Hematopoietic multipotent progenitor cell treated with erythropoietin and hydrocortisone succinate and interleukin-3 and kit ligand, for 15 days (in vitro differentiated cells): ENCODE measurements at regions not wholly inside any gene's neighbourhood (a gene's known extent, or its start where the extent isn't known, plus 50 kb on each side); places are given as distances from the start of the nearest gene placed in this dataset.

ENCODE experiments used
- DNase-seq: peaks from one replicate; pipeline ENCODE4 v3.0.0-alpha.2; 2015; ENCODE audit warnings: low spot score

- no peak for DNase-seq
Measured at GRCh38 chr6:29999416-29999815, 57.1 kb downstream of the HLA-A start.

GRCh38 chr6:30000156-30000791 lies 57.9 kb downstream of the HLA-A start:
- no peak for DNase-seq

- no peak for DNase-seq
Measured at GRCh38 chr6:30002871-30003270, 58.2 kb upstream of the POLR1H start.

- no peak for DNase-seq
Measured at GRCh38 chr6:30005482-30005881, 55.6 kb upstream of the POLR1H start.

GRCh38 chr6:30006170-30007131 lies 54.6 kb upstream of the POLR1H start:
- no peak for DNase-seq

- DNase-seq: peak; percentile 44
Measured at GRCh38 chr6:30007132-30007764, 53.8 kb upstream of the POLR1H start.

GRCh38 chr6:30009113-30009512 lies 52.0 kb upstream of the POLR1H start:
- DNase-seq: no peak
